ENCODE measurements at regions not wholly inside any gene's neighbourhood (a gene's known extent, or its start where the extent isn't known, plus 50 kb on each side); places are given as distances from the start of the nearest gene placed in this dataset.

DNA sequence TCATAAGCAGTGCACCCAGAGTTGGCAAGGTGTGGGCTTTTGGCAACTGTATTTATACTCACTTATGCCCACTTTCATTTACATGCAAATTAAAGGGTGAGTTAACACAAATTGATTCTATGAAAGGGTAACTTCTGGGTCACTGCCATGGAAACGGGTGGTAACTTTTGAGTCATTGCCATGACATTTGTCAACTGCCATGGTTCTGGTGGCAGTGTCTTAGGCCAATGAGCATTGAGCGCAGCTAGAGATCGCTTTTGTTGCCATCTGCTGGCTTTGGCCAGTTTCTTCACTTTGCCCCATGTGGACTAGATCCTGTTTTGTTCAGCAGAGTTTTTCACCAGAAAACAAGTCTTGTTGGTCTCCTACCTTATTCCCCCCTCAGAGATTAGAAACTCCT lies 170.8 kb upstream of the NUDT6 start:
- Histone ChIP-seq H3K27me3 (ENCODE audit: insufficient read depth) (no peaks in the 10 kb centered on the region), H3K9me3 (no peaks in the 10 kb centered on the region), H3K79me2 (ENCODE audit: insufficient read depth) (no peaks in the 10 kb centered on the region), H3K4me1 (ENCODE audit: control insufficient read depth in 1 of 2, insufficient read depth in 2 of 2, low read depth in 1 of 2, low read length in 1 of 2) (no peaks in the 10 kb centered on the region), H3K36me3 (replicated peaks in 1 of 2; ENCODE audit: control insufficient read depth in 1 of 2, insufficient read depth in 2 of 2, low read length in 1 of 2) (peaks cover 19 to 39% of the 10 kb centered on the region in 2 experiments), H2AFZ (ENCODE audit: low read depth) (no peak overlapping the region), H3K9ac (no peak overlapping the region), H3K9me2 (no peaks in the 10 kb centered on the region), H3K4me3 (ENCODE audit: low read depth in 2 of 2, low read length in 1 of 2) (no peak overlapping the region), H3K27ac (ENCODE audit: low read depth in 2 of 2, low read length in 1 of 2) (no peak overlapping the region), H3F3A (replicated peaks; ENCODE audit: insufficient read depth) (no peaks in the 10 kb centered on the region), H4K20me1 (ENCODE audit: insufficient read depth) (no peaks in the 10 kb centered on the region), H3K4me2 (no peak overlapping the region)
- POLR2A ChIA-PET = no interaction called here
- no peak for TF ChIP-seq TCF12 (IDR thresholded peaks at IDR 0.05)
- no peak for TF ChIP-seq SIN3A (IDR thresholded peaks at IDR 0.05; ENCODE audit: borderline replicate concordance, low read depth, low read length)
- TF ChIP-seq, protein P1, sequence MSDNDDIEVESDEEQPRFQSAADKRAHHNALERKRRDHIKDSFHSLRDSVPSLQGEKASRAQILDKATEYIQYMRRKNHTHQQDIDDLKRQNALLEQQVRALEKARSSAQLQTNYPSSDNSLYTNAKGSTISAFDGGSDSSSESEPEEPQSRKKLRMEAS (IDR thresholded peaks at IDR 0.05; ENCODE audit: low read depth) = no peak
- TF ChIP-seq FOXM1 (IDR thresholded peaks at IDR 0.05; ENCODE audit: low read depth) = no peak
- DNase-seq = no peak
- CTCF ChIA-PET = interaction anchor here (1.5 to 3.4 kb wide), 2 partner anchors 9 kb away, joined by 3 to 26 read pairs; no protein-coding TSS in a partner anchor
- WGBS (ENCODE audit: low lambda C conversion rate) = 90% methylated on average over 3 of the region's 3 CpGs

GRCh38 chr4:123096038-123096437 lies 173.6 kb upstream of the NUDT6 start:
- 79% methylated on average over 4 of the region's 4 CpGs for WGBS (ENCODE audit: low lambda C conversion rate)
- peaks cover 12 to 21% of the 10 kb centered on the region in 2 experiments for H3K36me3 ChIP-seq (replicated peaks in 1 of 2; ENCODE audit: control insufficient read depth in 1 of 2, insufficient read depth in 2 of 2, low read length in 1 of 2)
- H3K9me2 ChIP-seq = no peaks in the 10 kb centered on the region

More at GRCh38 chr4:123096038-123096437, 173.6 kb upstream of the NUDT6 start:
- ChIA-PET POLR2A (no interaction called here), CTCF (no interaction called here)
- no peaks in the 10 kb centered on the region for H3K9me3 ChIP-seq
- H3K4me3 ChIP-seq (ENCODE audit: low read depth in 2 of 2, low read length in 1 of 2) = no peak overlapping the region; a peak in 1 of 4 replicates
- no peak overlapping the region for H3K9ac ChIP-seq
- no peaks in the 10 kb centered on the region for H3K4me1 ChIP-seq (ENCODE audit: control insufficient read depth in 1 of 2, insufficient read depth in 2 of 2, low read depth in 1 of 2, low read length in 1 of 2)
- H3F3A ChIP-seq (replicated peaks; ENCODE audit: insufficient read depth) = peaks cover 4% of the 10 kb centered on the region
- no peaks in the 10 kb centered on the region for H3K79me2 ChIP-seq (ENCODE audit: insufficient read depth)
- no peaks in the 10 kb centered on the region for H4K20me1 ChIP-seq (ENCODE audit: insufficient read depth)
- no peak overlapping the region for H3K27ac ChIP-seq (ENCODE audit: low read depth in 2 of 2, low read length in 1 of 2)
- TF ChIP-seq CTCF (IDR thresholded peaks at IDR 0.05) (peak; percentile 31; the same call in 1 of the 2 replicates), USF2 (IDR thresholded peaks at IDR 0.05; ENCODE audit: borderline replicate concordance, low read depth, low read length) (no peak), CHD2 (IDR thresholded peaks at IDR 0.05; ENCODE audit: low read length, partially characterized antibody) (no peak)
- TF ChIP-seq, protein P2, sequence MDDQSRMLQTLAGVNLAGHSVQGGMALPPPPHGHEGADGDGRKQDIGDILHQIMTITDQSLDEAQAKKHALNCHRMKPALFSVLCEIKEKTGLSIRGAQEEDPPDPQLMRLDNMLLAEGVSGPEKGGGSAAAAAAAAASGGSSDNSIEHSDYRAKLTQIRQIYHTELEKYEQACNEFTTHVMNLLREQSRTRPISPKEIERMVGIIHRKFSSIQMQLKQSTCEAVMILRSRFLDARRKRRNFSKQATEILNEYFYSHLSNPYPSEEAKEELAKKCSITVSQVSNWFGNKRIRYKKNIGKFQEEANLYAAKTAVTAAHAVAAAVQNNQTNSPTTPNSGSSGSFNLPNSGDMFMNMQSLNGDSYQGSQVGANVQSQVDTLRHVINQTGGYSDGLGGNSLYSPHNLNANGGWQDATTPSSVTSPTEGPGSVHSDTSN (IDR thresholded peaks at IDR 0.05) = 0 out of 2 replicates have a peak, but pooled peaks have one; percentile 3
- H3K4me2 ChIP-seq = no peak overlapping the region
- H2AFZ ChIP-seq (ENCODE audit: low read depth) = no peak overlapping the region
- no peaks in the 10 kb centered on the region for H3K27me3 ChIP-seq (ENCODE audit: insufficient read depth)
- no peak for DNase-seq

All from SK-N-SH (cell line).